NCI-H2107 treated with DMSO at 0.1 percent for 48 hours (cell line): ENCODE measurements at regions not wholly inside any gene's neighbourhood (a gene's known extent, or its start where the extent isn't known, plus 50 kb on each side); places are given as distances from the start of the nearest gene placed in this dataset.
"Not testable (repeated sequence)": the region's sequence is repeated elsewhere in the genome, so short reads cannot be mapped to it uniquely, and the experiment has no call there.

Experiments used
- DNase-seq: peaks from one replicate; lab custom pipeline; 2025; ENCODE audit not compliant: unreplicated experiment; lab: John Stamatoyannopoulos, UW

- DNase-seq, result no peak
Observed at GRCh38 chr7:137110535-137110934, 233.0 kb downstream of the PTN start.

- no peak for DNase-seq
Observed at GRCh38 chr7:137110091-137110509, 233.4 kb downstream of the PTN start.

GRCh38 chr7:137107802-137108201 is 235.7 kb downstream of the PTN start:
- not testable (repeated sequence) for DNase-seq

GRCh38 chr7:137103526-137103925 is 235.1 kb downstream of the CHRM2 start:
- DNase-seq, result not testable (repeated sequence)

GRCh38 chr7:137097111-137097510 is 228.7 kb downstream of the CHRM2 start:
- DNase-seq, result no peak

- no peak for DNase-seq
Observed at GRCh38 chr7:137096607-137097006, 228.2 kb downstream of the CHRM2 start.

GRCh38 chr7:137093198-137093597 is 224.7 kb downstream of the CHRM2 start:
- DNase-seq, result no peak

GRCh38 chr7:137091396-137091795 is 222.9 kb downstream of the CHRM2 start:
- no peak for DNase-seq

- DNase-seq, result no peak
Observed at GRCh38 chr7:137086896-137087295, 218.4 kb downstream of the CHRM2 start.

- DNase-seq, result no peak
Observed at GRCh38 chr7:137084607-137085380, 216.3 kb downstream of the CHRM2 start.

- DNase-seq, result no peak
Observed at GRCh38 chr7:137082391-137082790, 213.9 kb downstream of the CHRM2 start.

GRCh38 chr7:137081321-137082093 is 213.1 kb downstream of the CHRM2 start:
- DNase-seq, result no peak

- DNase-seq, result no peak
Observed at GRCh38 chr7:137080516-137081203, 212.2 kb downstream of the CHRM2 start.

- DNase-seq, result no peak
Observed at GRCh38 chr7:137078781-137079180, 210.3 kb downstream of the CHRM2 start.

- no peak for DNase-seq
Observed at GRCh38 chr7:137074391-137075030, 206.1 kb downstream of the CHRM2 start.

- DNase-seq, result no peak
Observed at GRCh38 chr7:137073571-137074325, 205.3 kb downstream of the CHRM2 start.
